Gastrocnemius medialis (tissue), 4 donors: ENCODE measurements at regions not wholly inside any gene's neighbourhood (a gene's known extent, or its start where the extent isn't known, plus 50 kb on each side); places are given as distances from the start of the nearest gene placed in this dataset.

ENCODE experiments used
- POLR2A ChIP-seq, 2 donors: fragments of 450-650 bp; IDR thresholded peaks; one replicate each; pipeline ENCODE4 v1.6.1; 2017; ENCODE audit warnings: antibody characterized with exemption in 2 of 2, mild to moderate bottlenecking in 2 of 2, moderate library complexity in 2 of 2
- TF ChIP-seq, protein P1 (sequence below), 5 experiments: fragments of 450-650 bp in 3 of 5; fragments of 200-600 bp in 2 of 5; sonication (generic) in 2 of 5; IDR thresholded peaks in 4 of 5; conservative IDR thresholded peaks in 1 of 5; 1 replicate in 4 of 5; 2 replicates in 1 of 5; pipeline ENCODE4 v1.5.1; 2016 to 2019; ENCODE audit warnings: antibody characterized with exemption in 5 of 5, mild to moderate bottlenecking in 3 of 5, moderate library complexity in 3 of 5

- TF ChIP-seq, protein P1, sequence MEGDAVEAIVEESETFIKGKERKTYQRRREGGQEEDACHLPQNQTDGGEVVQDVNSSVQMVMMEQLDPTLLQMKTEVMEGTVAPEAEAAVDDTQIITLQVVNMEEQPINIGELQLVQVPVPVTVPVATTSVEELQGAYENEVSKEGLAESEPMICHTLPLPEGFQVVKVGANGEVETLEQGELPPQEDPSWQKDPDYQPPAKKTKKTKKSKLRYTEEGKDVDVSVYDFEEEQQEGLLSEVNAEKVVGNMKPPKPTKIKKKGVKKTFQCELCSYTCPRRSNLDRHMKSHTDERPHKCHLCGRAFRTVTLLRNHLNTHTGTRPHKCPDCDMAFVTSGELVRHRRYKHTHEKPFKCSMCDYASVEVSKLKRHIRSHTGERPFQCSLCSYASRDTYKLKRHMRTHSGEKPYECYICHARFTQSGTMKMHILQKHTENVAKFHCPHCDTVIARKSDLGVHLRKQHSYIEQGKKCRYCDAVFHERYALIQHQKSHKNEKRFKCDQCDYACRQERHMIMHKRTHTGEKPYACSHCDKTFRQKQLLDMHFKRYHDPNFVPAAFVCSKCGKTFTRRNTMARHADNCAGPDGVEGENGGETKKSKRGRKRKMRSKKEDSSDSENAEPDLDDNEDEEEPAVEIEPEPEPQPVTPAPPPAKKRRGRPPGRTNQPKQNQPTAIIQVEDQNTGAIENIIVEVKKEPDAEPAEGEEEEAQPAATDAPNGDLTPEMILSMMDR (IDR thresholded peaks at IDR 0.05 in 4 of 5, conservative IDR thresholded peaks at IDR 0.05 in 1 of 5) = no peak
- no peak for TF ChIP-seq POLR2A (IDR thresholded peaks at IDR 0.05)
Measured at GRCh38 chr19:30690935-30691818, 319.0 kb downstream of the ZNF536 start.
